Keratinocyte (primary cell): ENCODE measurements at regions not wholly inside any gene's neighbourhood (a gene's known extent, or its start where the extent isn't known, plus 50 kb on each side); places are given as distances from the start of the nearest gene placed in this dataset.

ENCODE experiments used
- DNase-seq: peaks from one replicate; pipeline ENCODE4 v3.0.0-alpha.2; 2011; ENCODE audit warnings: low read depth, missing footprints, low spot score
- FAIRE-seq: peaks from 2 replicates; lab custom pipeline; 2011; peaks lifted over from hg19 to GRCh38; lab: Jason Lieb, UNC
- H2AFZ ChIP-seq: 2 replicates; pipeline ENCODE4 v1.6.0; 2012; ENCODE audit warnings: low read length, control low read depth, inconsistent platforms; ENCODE audit not compliant: control insufficient read depth
- H3K27ac ChIP-seq: 2 replicates; pipeline ENCODE4 v1.5.1; 2011; ENCODE audit warnings: low read length; ENCODE audit not compliant: control insufficient read depth, insufficient read depth
- H3K27me3 ChIP-seq: 3 replicates; pipeline ENCODE4 v1.6.0; 2011; ENCODE audit warnings: low read length; ENCODE audit not compliant: control insufficient read depth, insufficient read depth; ENCODE audit errors: extremely low read depth
- H3K36me3 ChIP-seq, 2 experiments: 2 replicates in 1 of 2; 3 replicates in 1 of 2; pipeline ENCODE4 v1.5.1; 2011; ENCODE audit warnings: low read length in 2 of 2, mild to moderate bottlenecking in 1 of 2; ENCODE audit not compliant: control insufficient read depth in 2 of 2, insufficient read depth in 2 of 2; ENCODE audit errors: extremely low read depth in 1 of 2
- H3K4me1 ChIP-seq: 3 replicates; pipeline ENCODE4 v1.5.1; 2011; ENCODE audit warnings: low read length; ENCODE audit not compliant: control insufficient read depth, insufficient read depth; ENCODE audit errors: extremely low read depth
- H3K4me2 ChIP-seq: 3 replicates; pipeline ENCODE4 v1.6.0; 2011; ENCODE audit warnings: low read depth, low read length; ENCODE audit not compliant: control insufficient read depth, insufficient read depth; ENCODE audit errors: extremely low read depth
- H3K4me3 ChIP-seq, 3 experiments: fragments of 200-600 bp in 1 of 3; sonication (generic) in 1 of 3; 2 replicates in 2 of 3; 3 replicates in 1 of 3; pipeline ENCODE4 v1.5.1; 2011 to 2016; ENCODE audit warnings: low read length in 3 of 3, mild to moderate bottlenecking in 3 of 3, control low read depth in 2 of 3, inconsistent platforms in 1 of 3, low read depth in 1 of 3, mixed read lengths in 1 of 3, mixed run types in 1 of 3, moderate library complexity in 1 of 3; ENCODE audit not compliant: control insufficient read depth in 2 of 3, insufficient read depth in 2 of 3; ENCODE audit errors: extremely low read depth in 1 of 3
- H3K79me2 ChIP-seq: 2 replicates; pipeline ENCODE4 v1.6.0; 2012; ENCODE audit warnings: low read length; ENCODE audit not compliant: control insufficient read depth, insufficient read depth
- H3K9ac ChIP-seq: 3 replicates; pipeline ENCODE4 v1.6.0; 2011; ENCODE audit warnings: low read length; ENCODE audit not compliant: control insufficient read depth, insufficient read depth; ENCODE audit errors: extremely low read depth
- H3K9me1 ChIP-seq: 3 replicates; pipeline ENCODE4 v1.6.0; 2011; ENCODE audit warnings: low read length; ENCODE audit not compliant: control insufficient read depth, insufficient read depth; ENCODE audit errors: extremely low read depth
- H3K9me3 ChIP-seq: 2 replicates; pipeline ENCODE4 v1.5.1; 2012; ENCODE audit warnings: low read depth, low read length; ENCODE audit not compliant: control insufficient read depth
- H4K20me1 ChIP-seq: 3 replicates; pipeline ENCODE4 v1.6.0; 2011; ENCODE audit warnings: low read length; ENCODE audit not compliant: control insufficient read depth, insufficient read depth; ENCODE audit errors: extremely low read depth
- EZH2 ChIP-seq: IDR thresholded peaks from one replicate; pipeline ENCODE4 v1.6.1; 2012; ENCODE audit warnings: inconsistent platforms, mild to moderate bottlenecking, low read length, moderate library complexity
- dilution Hi-C: fragments of 300-500 bp; cut with MboI; formaldehyde crosslinking; loops from one replicate; pipeline ENCODE4 v1.7.0; 2020; ENCODE audit warnings: low sequenced_read_pairs; ENCODE audit not compliant: extremely low pct_ligation_motif_present
- TF ChIP-seq, protein P1 (sequence below), 3 experiments: IDR thresholded peaks in 1 of 3; conservative IDR thresholded peaks in 1 of 3; optimal IDR thresholded peaks in 1 of 3; 2 replicates in 2 of 3; 3 replicates in 1 of 3; pipeline versions ENCODE3 to v1.5.1; 2011; ENCODE audit warnings: low read length in 3 of 3, mild to moderate bottlenecking in 3 of 3, moderate library complexity in 2 of 3, control low read depth in 1 of 3, inconsistent platforms in 1 of 3; ENCODE audit not compliant: insufficient read depth in 2 of 3; ENCODE audit errors: extremely low read depth in 1 of 3

DNA sequence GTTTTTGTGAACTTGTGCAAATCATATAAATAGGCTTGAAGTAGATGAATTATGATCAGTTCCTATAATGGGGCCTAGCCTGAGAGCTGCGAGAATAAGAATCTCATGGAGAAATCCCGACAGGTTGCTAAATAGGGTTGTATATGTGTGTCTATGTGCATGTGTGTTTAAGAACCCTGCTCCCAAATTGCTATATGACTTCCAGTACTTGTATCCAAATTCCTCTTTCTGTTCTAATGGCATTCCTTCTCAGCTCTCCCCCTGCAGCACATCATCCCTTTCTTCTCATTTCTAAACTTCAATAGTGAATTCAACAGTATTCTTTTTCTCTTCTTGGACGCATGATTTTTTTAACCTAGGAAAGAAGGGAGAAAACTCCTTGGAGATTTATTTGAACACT, 277.2 kb downstream of the GAS1 start:
- H3K9ac ChIP-seq, result no peak overlapping the region
- no peaks in the 10 kb centered on the region for H3K27me3 ChIP-seq
- dilution Hi-C loops, result no loop called here
- no peak for FAIRE-seq
- DNase-seq, result no peak
- no peak for TF ChIP-seq EZH2
- TF ChIP-seq, protein P1, sequence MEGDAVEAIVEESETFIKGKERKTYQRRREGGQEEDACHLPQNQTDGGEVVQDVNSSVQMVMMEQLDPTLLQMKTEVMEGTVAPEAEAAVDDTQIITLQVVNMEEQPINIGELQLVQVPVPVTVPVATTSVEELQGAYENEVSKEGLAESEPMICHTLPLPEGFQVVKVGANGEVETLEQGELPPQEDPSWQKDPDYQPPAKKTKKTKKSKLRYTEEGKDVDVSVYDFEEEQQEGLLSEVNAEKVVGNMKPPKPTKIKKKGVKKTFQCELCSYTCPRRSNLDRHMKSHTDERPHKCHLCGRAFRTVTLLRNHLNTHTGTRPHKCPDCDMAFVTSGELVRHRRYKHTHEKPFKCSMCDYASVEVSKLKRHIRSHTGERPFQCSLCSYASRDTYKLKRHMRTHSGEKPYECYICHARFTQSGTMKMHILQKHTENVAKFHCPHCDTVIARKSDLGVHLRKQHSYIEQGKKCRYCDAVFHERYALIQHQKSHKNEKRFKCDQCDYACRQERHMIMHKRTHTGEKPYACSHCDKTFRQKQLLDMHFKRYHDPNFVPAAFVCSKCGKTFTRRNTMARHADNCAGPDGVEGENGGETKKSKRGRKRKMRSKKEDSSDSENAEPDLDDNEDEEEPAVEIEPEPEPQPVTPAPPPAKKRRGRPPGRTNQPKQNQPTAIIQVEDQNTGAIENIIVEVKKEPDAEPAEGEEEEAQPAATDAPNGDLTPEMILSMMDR (optimal IDR thresholded peaks at IDR 0.05 in 1 of 3, IDR thresholded peaks at IDR 0.05 in 1 of 3, conservative IDR thresholded peaks at IDR 0.05 in 1 of 3; ENCODE audit: extremely low read depth in 1 of 3, insufficient read depth in 2 of 3, low read length in 3 of 3), result no peak
- no peaks in the 10 kb centered on the region for H3K79me2 ChIP-seq
- peaks cover 11% of the 10 kb centered on the region for H3K4me1 ChIP-seq
- H2AFZ ChIP-seq, result no peak overlapping the region
- no peaks in the 10 kb centered on the region for H3K9me3 ChIP-seq
- no peak overlapping the region for H3K27ac ChIP-seq
- H3K4me2 ChIP-seq, result peak overlapping the region; percentile 50
- no peaks in the 10 kb centered on the region for H3K36me3 ChIP-seq
- no peaks in the 10 kb centered on the region for H4K20me1 ChIP-seq
- no peaks in the 10 kb centered on the region for H3K9me1 ChIP-seq
- no peak overlapping the region for H3K4me3 ChIP-seq

- Histone ChIP-seq H4K20me1 (no peaks in the 10 kb centered on the region), H3K4me3 (no peak overlapping the region), H3K9me1 (no peaks in the 10 kb centered on the region), H2AFZ (peak overlapping the region; percentile 10), H3K27me3 (no peaks in the 10 kb centered on the region), H3K4me2 (peak overlapping the region; percentile 50), H3K36me3 (no peaks in the 10 kb centered on the region), H3K9ac (no peak overlapping the region), H3K9me3 (no peaks in the 10 kb centered on the region), H3K79me2 (no peaks in the 10 kb centered on the region), H3K4me1 (peaks cover 11% of the 10 kb centered on the region), H3K27ac (no peak overlapping the region)
- no peak for TF ChIP-seq EZH2
- TF ChIP-seq, protein P1 (optimal IDR thresholded peaks at IDR 0.05 in 1 of 3, IDR thresholded peaks at IDR 0.05 in 1 of 3, conservative IDR thresholded peaks at IDR 0.05 in 1 of 3; ENCODE audit: extremely low read depth in 1 of 3, insufficient read depth in 2 of 3, low read length in 3 of 3), result no peak
- DNase-seq, result no peak
- FAIRE-seq, result peak; percentile 82
- dilution Hi-C loops, result no loop called here
These were observed 277.9 kb downstream of the GAS1 start for GRCh38 chr9:86669422-86669821.
